Skin epidermis (tissue), 12 donors: ENCODE measurements at regions not wholly inside any gene's neighbourhood (a gene's known extent, or its start where the extent isn't known, plus 50 kb on each side); places are given as distances from the start of the nearest gene placed in this dataset.

ENCODE experiments used
- H3K27ac ChIP-seq, 21 experiments: fragments of 200-600 bp; sonication (generic) in 11 of 21; one replicate each; pipeline ENCODE4 v1.5.0; 2020; ENCODE audit warnings: mild to moderate bottlenecking in 3 of 21, inconsistent platforms in 2 of 21, moderate library complexity in 2 of 21
- H3K4me3 ChIP-seq, 7 experiments: fragments of 200-600 bp; sonication (generic) in 2 of 7; one replicate each; pipeline ENCODE4 v1.5.0; 2020; ENCODE audit warnings: inconsistent platforms in 2 of 7, mild to moderate bottlenecking in 2 of 7, moderate library complexity in 1 of 7

- H3K27ac ChIP-seq = no peak overlapping the region
- H3K4me3 ChIP-seq = no peak overlapping the region
Observed at GRCh38 chr2:151157000-151157735, 104.5 kb downstream of the RBM43 start.

- Histone ChIP-seq H3K27ac (no peak overlapping the region), H3K4me3 (no peak overlapping the region)
Observed at GRCh38 chr2:151156431-151156830, 105.2 kb downstream of the RBM43 start.

- Histone ChIP-seq H3K27ac (no peak overlapping the region), H3K4me3 (no peak overlapping the region)
Observed at GRCh38 chr2:151153601-151154000, 108.1 kb downstream of the RBM43 start.

GRCh38 chr2:151150331-151151320 is 111.0 kb downstream of the RBM43 start:
- no peak overlapping the region for H3K27ac ChIP-seq
- H3K4me3 ChIP-seq = no peak overlapping the region

- H3K27ac ChIP-seq = no peak overlapping the region
- no peak overlapping the region for H3K4me3 ChIP-seq
Observed at GRCh38 chr2:151138507-151138906, 123.2 kb downstream of the RBM43 start.

- Histone ChIP-seq H3K27ac (no peak overlapping the region), H3K4me3 (no peak overlapping the region)
Observed at GRCh38 chr2:151137526-151137925, 124.1 kb downstream of the RBM43 start.

- Histone ChIP-seq H3K4me3 (no peak overlapping the region), H3K27ac (no peak overlapping the region)
Observed at GRCh38 chr2:151120011-151120410, 141.7 kb downstream of the RBM43 start.

GRCh38 chr2:151119374-151119773 is 142.3 kb downstream of the RBM43 start:
- no peak overlapping the region for H3K4me3 ChIP-seq
- no peak overlapping the region for H3K27ac ChIP-seq

- no peak overlapping the region for H3K27ac ChIP-seq
- H3K4me3 ChIP-seq = no peak overlapping the region
Observed at GRCh38 chr2:151118269-151118668, 143.4 kb downstream of the RBM43 start.

GRCh38 chr2:151114874-151115273 is 146.8 kb downstream of the RBM43 start:
- no peak overlapping the region for H3K27ac ChIP-seq
- H3K4me3 ChIP-seq = no peak overlapping the region

GRCh38 chr2:151113318-151113717 is 148.3 kb downstream of the RBM43 start:
- Histone ChIP-seq H3K27ac (no peak overlapping the region), H3K4me3 (no peak overlapping the region)

- Histone ChIP-seq H3K4me3 (no peak overlapping the region), H3K27ac (no peak overlapping the region)
Observed at GRCh38 chr2:151111599-151112278, 149.9 kb downstream of the RBM43 start.

GRCh38 chr2:151106805-151107506 is 154.7 kb downstream of the RBM43 start:
- no peak overlapping the region for H3K4me3 ChIP-seq
- no peak overlapping the region for H3K27ac ChIP-seq

GRCh38 chr2:151103551-151103950 is 158.1 kb downstream of the RBM43 start:
- H3K4me3 ChIP-seq = no peak overlapping the region
- H3K27ac ChIP-seq = no peak overlapping the region

- no peak overlapping the region for H3K4me3 ChIP-seq
- no peak overlapping the region for H3K27ac ChIP-seq
Observed at GRCh38 chr2:151102226-151102625, 159.4 kb downstream of the RBM43 start.

- Histone ChIP-seq H3K4me3 (no peak overlapping the region), H3K27ac (no peak overlapping the region)
Observed at GRCh38 chr2:151098841-151099240, 162.8 kb downstream of the RBM43 start.

- Histone ChIP-seq H3K27ac (no peak overlapping the region), H3K4me3 (no peak overlapping the region)
Observed at GRCh38 chr2:151097895-151098294, 163.8 kb downstream of the RBM43 start.

- H3K4me3 ChIP-seq = no peak overlapping the region
Observed at GRCh38 chr2:151097128-151097527, 164.5 kb downstream of the RBM43 start.

GRCh38 chr2:151096235-151096634 is 165.4 kb downstream of the RBM43 start:
- Histone ChIP-seq H3K4me3 (no peak overlapping the region), H3K27ac (no peak overlapping the region)

More at GRCh38 chr2:151097128-151097527, 164.5 kb downstream of the RBM43 start:
- no peak overlapping the region for H3K27ac ChIP-seq

GRCh38 chr2:151095463-151095862 is 166.2 kb downstream of the RBM43 start:
- Histone ChIP-seq H3K27ac (no peak overlapping the region), H3K4me3 (no peak overlapping the region)
